Mesenchymal stem cell (in vitro differentiated cells and primary cell): ENCODE measurements at regions not wholly inside any gene's neighbourhood (a gene's known extent, or its start where the extent isn't known, plus 50 kb on each side); places are given as distances from the start of the nearest gene placed in this dataset.

ENCODE experiments used
- DNase-seq: peaks from one replicate; pipeline ENCODE4 v3.0.0-alpha.2; 2013
- H2AFZ ChIP-seq: one replicate; pipeline ENCODE4 v1.6.1; 2013; ENCODE audit warnings: low read depth, mild to moderate bottlenecking, control low read depth, inconsistent platforms, low read length, moderate library complexity
- H2AK5ac ChIP-seq: 2 replicates; pipeline ENCODE4 v1.6.1; 2013; ENCODE audit warnings: low read length, moderate library complexity, mild to moderate bottlenecking, inconsistent platforms; ENCODE audit not compliant: severe bottlenecking
- H2BK120ac ChIP-seq: one replicate; pipeline ENCODE4 v1.6.1; 2013; ENCODE audit warnings: low read depth, mild to moderate bottlenecking, inconsistent platforms, low read length, moderate library complexity
- H2BK12ac ChIP-seq, 2 experiments: one replicate each; pipeline ENCODE4 v1.6.1; 2013; ENCODE audit warnings: inconsistent platforms in 2 of 2, low read length in 2 of 2, mild to moderate bottlenecking in 2 of 2, moderate library complexity in 2 of 2, control low read depth in 1 of 2
- H2BK15ac ChIP-seq: one replicate; pipeline ENCODE4 v1.6.1; 2013; ENCODE audit warnings: mild to moderate bottlenecking, low read depth, inconsistent platforms; ENCODE audit not compliant: poor library complexity, severe bottlenecking
- H2BK5ac ChIP-seq: 2 replicates; pipeline ENCODE4 v1.6.1; 2013; ENCODE audit warnings: low read depth, mild to moderate bottlenecking, low read length, control low read depth, inconsistent platforms; ENCODE audit not compliant: poor library complexity, severe bottlenecking
- H3K14ac ChIP-seq, 2 experiments: one replicate each; pipeline ENCODE4 v1.6.1; 2013; ENCODE audit warnings: inconsistent platforms in 2 of 2, low read length in 2 of 2, control low read depth in 1 of 2, mild to moderate bottlenecking in 1 of 2, moderate library complexity in 1 of 2
- H3K18ac ChIP-seq, 2 experiments: one replicate each; pipeline ENCODE4 v1.6.1; 2013; ENCODE audit warnings: inconsistent platforms in 2 of 2, low read length in 2 of 2, control low read depth in 1 of 2, low read depth in 1 of 2, mild to moderate bottlenecking in 1 of 2
- H3K23ac ChIP-seq, 2 experiments: one replicate each; pipeline ENCODE4 v1.6.1; 2013; ENCODE audit warnings: inconsistent platforms in 2 of 2, low read length in 2 of 2, mild to moderate bottlenecking in 2 of 2, moderate library complexity in 2 of 2, control low read depth in 1 of 2
- H3K27ac ChIP-seq: 2 replicates; pipeline ENCODE4 v1.5.1; 2013; ENCODE audit warnings: mild to moderate bottlenecking, moderate library complexity, low read length, control low read depth, inconsistent platforms; ENCODE audit not compliant: poor library complexity, severe bottlenecking
- H3K27me3 ChIP-seq, 2 experiments: 2 replicates each; pipeline versions ENCODE4 v1.6.1 to v1.7.0; 2013; ENCODE audit warnings: low read length in 2 of 2, mild to moderate bottlenecking in 2 of 2, moderate library complexity in 2 of 2, control low read depth in 1 of 2, inconsistent platforms in 1 of 2; ENCODE audit not compliant: control insufficient read depth in 1 of 2, insufficient read depth in 1 of 2
- H3K36me3 ChIP-seq, 2 experiments: 2 replicates each; pipeline versions ENCODE4 v1.6.1 to v1.7.0; 2013; ENCODE audit warnings: low read length in 2 of 2, control low read depth in 1 of 2, inconsistent platforms in 1 of 2, low read depth in 1 of 2, mild to moderate bottlenecking in 1 of 2; ENCODE audit not compliant: insufficient read depth in 2 of 2, control insufficient read depth in 1 of 2
- H3K4ac ChIP-seq, 2 experiments: one replicate each; pipeline ENCODE4 v1.6.1; 2013; ENCODE audit warnings: inconsistent platforms in 2 of 2, low read length in 2 of 2, mild to moderate bottlenecking in 2 of 2, moderate library complexity in 2 of 2, control low read depth in 1 of 2, low read depth in 1 of 2
- H3K4me1 ChIP-seq: 2 replicates; pipeline ENCODE4 v1.6.1; 2013; ENCODE audit warnings: low read depth, low read length, control low read depth; ENCODE audit not compliant: control insufficient read depth, insufficient read depth
- H3K4me2 ChIP-seq: 2 replicates; pipeline ENCODE4 v1.6.1; 2013; ENCODE audit warnings: low read length, mild to moderate bottlenecking, inconsistent platforms; ENCODE audit not compliant: poor library complexity, severe bottlenecking
- H3K4me3 ChIP-seq, 2 experiments: 2 replicates each; pipeline versions ENCODE4 v1.5.1 to v1.7.0; 2013; ENCODE audit warnings: low read length in 2 of 2, mild to moderate bottlenecking in 2 of 2, control low read depth in 1 of 2, low read depth in 1 of 2; ENCODE audit not compliant: insufficient read depth in 1 of 2
- H3K79me1 ChIP-seq: replicated peaks from 2 replicates; pipeline ENCODE4 v1.6.1; 2013; ENCODE audit warnings: mild to moderate bottlenecking, control low read depth, low read length, inconsistent platforms; ENCODE audit not compliant: poor library complexity, severe bottlenecking
- H3K9ac ChIP-seq: 2 replicates; pipeline ENCODE4 v1.7.0; 2013; ENCODE audit warnings: mild to moderate bottlenecking, low read length, moderate library complexity
- H3K9me3 ChIP-seq: 2 replicates; pipeline ENCODE4 v1.7.0; 2013; ENCODE audit warnings: mild to moderate bottlenecking, low read length; ENCODE audit not compliant: control insufficient read depth
- H4K8ac ChIP-seq: one replicate; pipeline ENCODE4 v1.6.1; 2013; ENCODE audit warnings: inconsistent platforms, mild to moderate bottlenecking, low read length, moderate library complexity
- H4K91ac ChIP-seq: one replicate; pipeline ENCODE4 v1.6.1; 2013; ENCODE audit warnings: mild to moderate bottlenecking, low read length, inconsistent platforms
- WGBS: methylation state at CpG from one replicate; pipeline ENCODE4 v1.1.7; 2013; ENCODE audit warnings: mixed read lengths; 5-methylcytosine and 5-hydroxymethylcytosine counted together

DNA sequence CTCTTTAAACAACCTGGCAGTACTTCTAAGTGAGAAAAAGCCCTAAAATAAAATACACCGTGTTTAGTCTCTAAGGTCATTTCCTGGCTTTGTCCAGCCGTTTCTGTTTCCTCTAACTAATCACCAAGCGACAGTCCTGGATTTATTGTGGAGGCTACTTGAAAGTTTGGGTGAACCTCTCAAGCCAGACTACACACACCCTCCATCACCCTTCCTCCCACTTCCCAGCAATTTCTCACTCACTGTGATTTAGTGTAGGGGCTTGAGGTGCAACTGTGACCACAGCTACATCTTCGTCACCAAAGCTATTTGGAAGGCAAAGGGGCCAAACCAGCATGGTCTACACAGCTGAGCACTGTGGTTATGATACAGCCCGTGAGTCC, 240.0 kb upstream of the SLC24A2 start:
- Histone ChIP-seq H3K4me2 (no peak overlapping the region), H4K8ac (no peak overlapping the region), H3K23ac (no peak overlapping the region), H3K14ac (no peak overlapping the region), H2BK5ac (no peak overlapping the region), H2BK120ac (no peak overlapping the region), H2AK5ac (no peak overlapping the region), H3K79me1 (no peaks in the 10 kb centered on the region), H3K4me3 (no peak overlapping the region), H3K4ac (peak overlapping the region in 1 of 2 experiments; percentile 66), H4K91ac (no peak overlapping the region), H3K9ac (no peak overlapping the region), H3K27me3 (no peaks in the 10 kb centered on the region), H2BK15ac (no peak overlapping the region), H3K27ac (no peak overlapping the region), H2BK12ac (no peak overlapping the region), H3K36me3 (no peaks in the 10 kb centered on the region), H3K9me3 (no peaks in the 10 kb centered on the region), H3K4me1 (no peaks in the 10 kb centered on the region), H3K18ac (no peak overlapping the region), H2AFZ (no peak overlapping the region)
- WGBS = 39% methylated on average over 2 of the region's 5 CpGs
- peak; percentile 29 for DNase-seq

DNA sequence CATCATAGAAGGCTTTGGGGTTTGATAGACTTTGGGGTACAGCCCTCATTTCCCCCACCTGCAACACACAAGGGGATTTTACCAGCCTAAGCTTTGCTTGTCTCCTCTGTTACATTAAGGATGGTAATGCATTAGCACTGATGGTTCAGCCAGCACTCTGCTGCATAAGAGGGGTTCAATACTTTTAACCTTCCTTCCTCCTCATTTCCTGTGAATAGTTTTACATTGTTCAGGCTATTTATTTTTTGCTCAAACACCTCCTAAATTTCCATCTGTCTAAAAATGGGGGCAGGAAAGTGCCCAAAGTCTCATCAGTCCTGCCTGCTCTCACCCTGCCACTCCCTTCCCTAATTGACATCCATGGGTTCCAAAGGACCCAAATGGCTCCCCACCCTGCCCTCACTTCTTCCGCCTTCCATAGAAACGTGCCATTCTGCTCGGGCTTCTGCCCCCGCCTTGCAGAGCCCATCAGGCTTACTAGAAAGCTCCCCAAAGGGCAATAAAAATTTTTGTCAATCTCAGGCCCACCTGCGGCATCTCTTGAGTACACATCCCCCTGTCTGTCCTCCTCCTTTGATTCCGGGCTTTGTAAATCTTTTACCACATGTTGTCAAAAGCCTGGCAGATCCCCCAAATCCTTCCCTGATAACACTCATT, 239.5 kb upstream of the SLC24A2 start:
- no peak overlapping the region for H2AFZ ChIP-seq
- H3K9ac ChIP-seq = no peak overlapping the region
- no peak overlapping the region for H3K4me2 ChIP-seq
- H4K91ac ChIP-seq = no peak overlapping the region
- no peak overlapping the region for H2BK5ac ChIP-seq
- no peaks in the 10 kb centered on the region for H3K4me1 ChIP-seq
- no peak overlapping the region for H3K27ac ChIP-seq
- no peak overlapping the region for H3K4ac ChIP-seq
- 28% methylated on average over 6 of the region's 6 CpGs for WGBS
- no peak for DNase-seq
- H3K9me3 ChIP-seq = no peaks in the 10 kb centered on the region
- H3K27me3 ChIP-seq = no peaks in the 10 kb centered on the region
- peak overlapping the region in 1 of 2 experiments; percentile 53 for H3K18ac ChIP-seq
- H4K8ac ChIP-seq = peak overlapping the region; percentile 40
- peak overlapping the region in 1 of 2 experiments; percentile 50 for H3K23ac ChIP-seq
- H2BK15ac ChIP-seq = no peak overlapping the region
- H3K14ac ChIP-seq = no peak overlapping the region
- no peak overlapping the region for H2BK12ac ChIP-seq
- no peak overlapping the region for H2AK5ac ChIP-seq
- no peaks in the 10 kb centered on the region for H3K79me1 ChIP-seq
- H3K36me3 ChIP-seq = no peaks in the 10 kb centered on the region
- H3K4me3 ChIP-seq = no peak overlapping the region
- no peak overlapping the region for H2BK120ac ChIP-seq

DNA sequence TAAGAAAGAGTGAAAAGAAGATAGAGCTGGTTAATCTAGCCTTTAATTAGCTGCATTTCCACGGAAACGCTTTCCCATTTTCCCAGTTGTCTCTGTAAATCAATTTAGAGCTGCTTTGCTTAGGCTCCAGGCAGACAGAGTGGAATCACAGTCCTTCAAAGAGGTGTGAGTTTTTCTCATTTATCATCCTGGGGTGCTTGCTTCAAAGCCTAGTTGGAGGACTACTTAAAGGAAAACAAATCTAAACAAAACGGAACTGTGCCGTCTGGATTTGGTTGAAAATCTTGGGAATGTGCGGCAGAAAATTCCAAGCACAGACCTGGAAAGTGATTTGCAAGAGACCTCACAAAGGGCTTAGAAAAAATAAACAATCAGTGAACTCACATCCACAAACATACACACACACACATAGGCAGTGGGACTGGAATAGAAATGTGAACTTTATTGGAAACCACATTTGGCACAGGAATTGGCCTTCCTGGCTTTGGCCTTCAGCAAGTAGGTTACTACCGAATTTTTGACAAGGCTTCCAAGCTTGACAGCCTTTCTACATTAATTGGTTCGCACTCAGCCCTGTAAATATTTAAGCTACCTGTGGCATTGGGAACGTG, 235.2 kb upstream of the SLC24A2 start:
- Histone ChIP-seq H3K14ac (no peak overlapping the region), H3K9ac (no peak overlapping the region), H3K4me1 (peaks cover 2% of the 10 kb centered on the region), H3K36me3 (no peaks in the 10 kb centered on the region), H2BK5ac (no peak overlapping the region), H4K8ac (no peak overlapping the region), H3K79me1 (no peaks in the 10 kb centered on the region), H2AFZ (no peak overlapping the region), H3K4ac (no peak overlapping the region), H2AK5ac (no peak overlapping the region), H3K27ac (no peak overlapping the region), H3K27me3 (no peaks in the 10 kb centered on the region), H3K23ac (no peak overlapping the region), H2BK12ac (no peak overlapping the region), H3K4me3 (no peak overlapping the region), H3K9me3 (no peaks in the 10 kb centered on the region), H2BK15ac (no peak overlapping the region), H3K4me2 (no peak overlapping the region), H4K91ac (no peak overlapping the region), H3K18ac (no peak overlapping the region), H2BK120ac (no peak overlapping the region)
- WGBS = 28% methylated on average over 8 of the region's 8 CpGs
- DNase-seq = peak; percentile 55

DNA sequence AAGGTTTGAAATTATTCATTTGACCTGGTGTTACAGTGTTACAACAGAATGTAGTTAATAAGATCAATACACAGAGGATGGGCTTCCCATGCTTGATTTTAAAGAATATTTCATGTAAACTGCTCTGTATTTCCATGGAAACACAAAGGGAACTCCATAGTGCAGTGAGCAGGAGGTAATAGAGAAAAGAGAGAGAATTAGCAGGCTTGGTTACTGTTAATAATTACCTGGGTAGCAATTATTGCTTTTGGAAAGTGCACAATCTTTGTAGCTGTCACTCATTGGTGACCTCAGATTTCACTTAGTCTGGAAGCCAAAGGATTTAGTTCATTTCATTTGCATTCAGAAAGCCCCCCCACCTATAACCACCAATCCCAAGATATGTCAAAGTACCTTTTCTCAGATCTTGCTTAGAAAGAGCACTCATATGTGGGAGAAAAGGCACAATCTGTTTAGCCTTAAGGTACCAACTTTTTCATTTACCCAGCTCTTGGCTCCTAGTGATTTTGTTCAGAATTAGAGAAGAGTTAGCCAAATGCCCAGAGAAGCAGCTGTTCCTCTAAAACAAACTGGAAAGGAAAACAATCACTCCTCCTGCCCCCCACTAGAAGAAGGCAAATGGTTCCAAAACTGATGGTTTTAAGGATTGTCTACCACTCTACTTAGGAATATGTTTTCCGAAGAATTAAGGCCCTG, 234.5 kb upstream of the SLC24A2 start:
- Histone ChIP-seq H3K27me3 (no peaks in the 10 kb centered on the region), H3K27ac (no peak overlapping the region), H2AK5ac (no peak overlapping the region), H3K4me2 (no peak overlapping the region), H3K18ac (no peak overlapping the region), H4K8ac (no peak overlapping the region), H3K4me3 (no peak overlapping the region), H2BK5ac (no peak overlapping the region), H2AFZ (no peak overlapping the region), H2BK120ac (no peak overlapping the region), H4K91ac (no peak overlapping the region), H3K9me3 (no peaks in the 10 kb centered on the region), H2BK15ac (no peak overlapping the region), H3K79me1 (no peaks in the 10 kb centered on the region), H3K9ac (no peak overlapping the region), H3K36me3 (no peaks in the 10 kb centered on the region), H3K4me1 (peaks cover 3% of the 10 kb centered on the region), H3K23ac (no peak overlapping the region), H3K4ac (no peak overlapping the region), H3K14ac (no peak overlapping the region), H2BK12ac (no peak overlapping the region)
- no peak for DNase-seq
- 22% methylated on average over 1 of the region's 1 CpG for WGBS
